ENCODE measurements at regions not wholly inside any gene's neighbourhood (a gene's known extent, or its start where the extent isn't known, plus 50 kb on each side); places are given as distances from the start of the nearest gene placed in this dataset.

- DNase-seq, result peak; percentile 6
Measured at GRCh38 chr13:22102271-22102670, 431.4 kb downstream of the FGF9 start.

GRCh38 chr13:22103046-22104027 is 432.5 kb downstream of the FGF9 start:
- DNase-seq, result peak; percentile 53

- no peak for DNase-seq
Measured at GRCh38 chr13:22106058-22106457, 435.2 kb downstream of the FGF9 start.

GRCh38 chr13:22107549-22107948 is 436.7 kb downstream of the FGF9 start:
- peak; percentile 31 for DNase-seq

GRCh38 chr13:22108283-22108942 is 437.5 kb downstream of the FGF9 start:
- peak; percentile 42 for DNase-seq

GRCh38 chr13:22108979-22109378 is 438.1 kb downstream of the FGF9 start:
- no peak for DNase-seq

- DNase-seq, result peak; percentile 44
Measured at GRCh38 chr13:22110368-22110767, 439.5 kb downstream of the FGF9 start.

- no peak for DNase-seq
Measured at GRCh38 chr13:22111152-22111783, 440.4 kb downstream of the FGF9 start.

- no peak for DNase-seq
Measured at GRCh38 chr13:22111961-22112360, 441.1 kb downstream of the FGF9 start.

- DNase-seq, result peak; percentile 19
Measured at GRCh38 chr13:22112956-22113745, 442.3 kb downstream of the FGF9 start.

GRCh38 chr13:22114630-22115311 is 443.9 kb downstream of the FGF9 start:
- DNase-seq, result peak; percentile 76

- no peak for DNase-seq
Measured at GRCh38 chr13:22118158-22118557, 447.3 kb downstream of the FGF9 start.

- peak; percentile 29 for DNase-seq
Measured at GRCh38 chr13:22120646-22121045, 449.8 kb downstream of the FGF9 start.

- DNase-seq, result no peak
Measured at GRCh38 chr13:22121146-22121739, 450.4 kb downstream of the FGF9 start.

GRCh38 chr13:22126433-22127021 is 455.7 kb downstream of the FGF9 start:
- no peak for DNase-seq

- no peak for DNase-seq
Measured at GRCh38 chr13:22127277-22128164, 456.6 kb downstream of the FGF9 start.

GRCh38 chr13:22128441-22129408 is 457.9 kb downstream of the FGF9 start:
- no peak for DNase-seq

GRCh38 chr13:22130254-22130653 is 459.4 kb downstream of the FGF9 start:
- no peak for DNase-seq

GRCh38 chr13:22134261-22134660 is 463.4 kb downstream of the FGF9 start:
- no peak for DNase-seq
